Breast epithelium (tissue), 4 donors: ENCODE measurements at regions not wholly inside any gene's neighbourhood (a gene's known extent, or its start where the extent isn't known, plus 50 kb on each side); places are given as distances from the start of the nearest gene placed in this dataset.

Source experiments
- DNase-seq, 2 donors: peaks; one replicate each; pipeline ENCODE4 v3.0.0-alpha.2; 2019; ENCODE audit warnings: low spot score in 2 of 2
- H3K27ac ChIP-seq, 2 donors: fragments of 200-600 bp; sonication (generic) in 1 of 2; one replicate each; pipeline ENCODE4 v1.5.1; 2016 to 2019; ENCODE audit warnings: mild to moderate bottlenecking in 1 of 2
- H3K27me3 ChIP-seq, 2 donors: fragments of 200-600 bp; sonication (generic) in 1 of 2; one replicate each; pipeline versions ENCODE4 v1.5.1 to v1.6.0; 2017 to 2019; ENCODE audit warnings: control low read depth in 1 of 2, mild to moderate bottlenecking in 1 of 2
- H3K36me3 ChIP-seq: fragments of 200-600 bp; one replicate; pipeline ENCODE4 v1.5.1; 2019
- H3K4me1 ChIP-seq, 2 donors: fragments of 200-600 bp; sonication (generic); one replicate each; pipeline ENCODE4 v1.5.1; 2016 to 2019; ENCODE audit warnings: control low read depth in 1 of 2
- H3K4me3 ChIP-seq, 3 donors: fragments of 200-600 bp; sonication (generic); 1 replicate in 2 of 3; 2 replicates in 1 of 3; pipeline ENCODE4 v1.5.1; 2016 to 2019; ENCODE audit warnings: mild to moderate bottlenecking in 3 of 3, moderate library complexity in 2 of 3
- H3K9me3 ChIP-seq, 2 donors: fragments of 200-600 bp; sonication (generic) in 1 of 2; one replicate each; pipeline ENCODE4 v1.5.1; 2016 to 2019; ENCODE audit warnings: control low read depth in 1 of 2
- CTCF ChIP-seq, 3 donors: fragments of 450-650 bp; IDR thresholded peaks; one replicate each; pipeline ENCODE4 v1.5.1; 2016 to 2017; ENCODE audit warnings: antibody characterized with exemption in 3 of 3, mild to moderate bottlenecking in 3 of 3, moderate library complexity in 3 of 3
- POLR2A ChIP-seq: fragments of 450-650 bp; IDR thresholded peaks from one replicate; pipeline ENCODE4 v1.6.1; 2016; ENCODE audit warnings: antibody characterized with exemption, mild to moderate bottlenecking, moderate library complexity
- POLR2AphosphoS5 ChIP-seq, 3 donors: sonication (generic); formaldehyde crosslinking; IDR thresholded peaks; one replicate each; pipeline ENCODE4 v1.6.1; 2017; ENCODE audit warnings: antibody characterized with exemption in 3 of 3
- intact Hi-C: fragments of 100-400 bp; cut with DNase I; formaldehyde crosslinking; loops from one replicate; pipeline ENCODE4 v1.15.1; 2023; ENCODE audit warnings: low total_unique reads

- Histone ChIP-seq H3K9me3 (no peaks in the 10 kb centered on the region), H3K4me3 (no peak overlapping the region), H3K36me3 (no peaks in the 10 kb centered on the region), H3K27me3 (no peaks in the 10 kb centered on the region), H3K27ac (no peak overlapping the region), H3K4me1 (no peaks in the 10 kb centered on the region)
- DNase-seq, result no peak
- no peak for TF ChIP-seq POLR2A
- TF ChIP-seq CTCF (IDR thresholded peaks at IDR 0.05), result no peak
- no peak for TF ChIP-seq POLR2AphosphoS5 (IDR thresholded peaks at IDR 0.05)
- intact Hi-C loops, result no loop called here
Observed at GRCh38 chr16:54806881-54807360, 123.7 kb upstream of the IRX5 start.

GRCh38 chr16:54806378-54806777 lies 124.3 kb upstream of the IRX5 start:
- Histone ChIP-seq H3K4me1 (no peaks in the 10 kb centered on the region), H3K9me3 (no peaks in the 10 kb centered on the region), H3K36me3 (no peaks in the 10 kb centered on the region), H3K27me3 (no peaks in the 10 kb centered on the region), H3K27ac (no peak overlapping the region), H3K4me3 (no peak overlapping the region)
- intact Hi-C loops, result no loop called here
- DNase-seq, result no peak
- TF ChIP-seq CTCF (IDR thresholded peaks at IDR 0.05) (no peak), POLR2A (no peak), POLR2AphosphoS5 (IDR thresholded peaks at IDR 0.05) (no peak)

GRCh38 chr16:54805648-54806047 lies 125.0 kb upstream of the IRX5 start:
- H3K9me3 ChIP-seq, result no peaks in the 10 kb centered on the region
- intact Hi-C loops, result no loop called here
- H3K4me1 ChIP-seq, result no peaks in the 10 kb centered on the region
- no peaks in the 10 kb centered on the region for H3K36me3 ChIP-seq
- no peaks in the 10 kb centered on the region for H3K27me3 ChIP-seq
- DNase-seq, result no peak
- H3K4me3 ChIP-seq, result no peak overlapping the region
- no peak overlapping the region for H3K27ac ChIP-seq
- TF ChIP-seq POLR2A, result no peak

GRCh38 chr16:54801057-54801844 lies 129.4 kb upstream of the IRX5 start:
- no peak for DNase-seq

GRCh38 chr16:54798267-54798666 lies 132.4 kb upstream of the IRX5 start:
- H3K27ac ChIP-seq, result no peak overlapping the region
- no peaks in the 10 kb centered on the region for H3K4me1 ChIP-seq
- no peak for TF ChIP-seq POLR2A
- no peak for TF ChIP-seq POLR2AphosphoS5 (IDR thresholded peaks at IDR 0.05)
- TF ChIP-seq CTCF (IDR thresholded peaks at IDR 0.05), result no peak
- no peak for DNase-seq
- no peaks in the 10 kb centered on the region for H3K27me3 ChIP-seq
- H3K4me3 ChIP-seq, result no peak overlapping the region
- no peaks in the 10 kb centered on the region for H3K9me3 ChIP-seq
- H3K36me3 ChIP-seq, result no peaks in the 10 kb centered on the region
- intact Hi-C loops, result no loop called here

More at GRCh38 chr16:54801057-54801844, 129.4 kb upstream of the IRX5 start:
- no peak overlapping the region for H3K27ac ChIP-seq
- intact Hi-C loops, result no loop called here
- no peaks in the 10 kb centered on the region for H3K27me3 ChIP-seq
- H3K9me3 ChIP-seq, result no peaks in the 10 kb centered on the region
- no peaks in the 10 kb centered on the region for H3K36me3 ChIP-seq
- H3K4me3 ChIP-seq, result no peak overlapping the region
- no peaks in the 10 kb centered on the region for H3K4me1 ChIP-seq
- TF ChIP-seq POLR2A (no peak), CTCF (IDR thresholded peaks at IDR 0.05) (no peak), POLR2AphosphoS5 (IDR thresholded peaks at IDR 0.05) (no peak)
